Left ventricle myocardium inferior (tissue), 1 donor: ENCODE measurements at regions not wholly inside any gene's neighbourhood (a gene's known extent, or its start where the extent isn't known, plus 50 kb on each side); places are given as distances from the start of the nearest gene placed in this dataset.

Source experiments
- DNase-seq: peaks from one replicate; pipeline ENCODE4 v3.0.0-alpha.2; 2020
- H3K27ac ChIP-seq: fragments of 200-600 bp; replicated peaks from 2 replicates; pipeline ENCODE4 v1.8.0; 2021
- H3K27me3 ChIP-seq: fragments of 200-600 bp; 2 replicates; pipeline ENCODE4 v1.8.0; 2021; ENCODE audit warnings: low read depth
- H3K36me3 ChIP-seq: fragments of 200-600 bp; 2 replicates; pipeline ENCODE4 v1.8.0; 2021
- H3K4me1 ChIP-seq: fragments of 200-600 bp; 2 replicates; pipeline ENCODE4 v1.8.0; 2021
- H3K4me3 ChIP-seq: fragments of 200-600 bp; 2 replicates; pipeline ENCODE4 v1.8.0; 2021; ENCODE audit warnings: mild to moderate bottlenecking, moderate library complexity
- H3K9me3 ChIP-seq: fragments of 200-600 bp; replicated peaks from 2 replicates; pipeline ENCODE4 v1.8.0; 2021
- CTCF ChIP-seq: fragments of 200-600 bp; IDR thresholded peaks from 2 replicates; pipeline ENCODE4 v1.8.0; 2021; ENCODE audit warnings: antibody characterized with exemption, mild to moderate bottlenecking, borderline replicate concordance
- intact Hi-C: fragments of 100-400 bp; cut with micrococcal nuclease; formaldehyde crosslinking; loops from one replicate; pipeline ENCODE4 v1.11.0; 2022
- donor health status: DM: no; HTN: yes; CAD: no; lungs with severe emphysema.

- Histone ChIP-seq H3K4me1 (peaks cover 30% of the 10 kb centered on the region), H3K9me3 (no peaks in the 10 kb centered on the region), H3K27me3 (no peaks in the 10 kb centered on the region), H3K27ac (no peak overlapping the region), H3K36me3 (no peaks in the 10 kb centered on the region), H3K4me3 (no peak overlapping the region)
- no peak for TF ChIP-seq CTCF
- DNase-seq, result no peak
- intact Hi-C loops, result no loop called here
These were observed 157.3 kb upstream of the UMPS start for GRCh38 chr3:124572851-124573405.

GRCh38 chr3:124574012-124574411 is 156.2 kb upstream of the UMPS start:
- Histone ChIP-seq H3K27me3 (no peaks in the 10 kb centered on the region), H3K4me1 (peaks cover 27% of the 10 kb centered on the region), H3K36me3 (no peaks in the 10 kb centered on the region), H3K9me3 (no peaks in the 10 kb centered on the region), H3K4me3 (no peak overlapping the region), H3K27ac (no peak overlapping the region)
- no peak for TF ChIP-seq CTCF
- intact Hi-C loops, result no loop called here
- DNase-seq, result no peak

GRCh38 chr3:124576565-124577493 is 153.4 kb upstream of the UMPS start:
- Histone ChIP-seq H3K36me3 (no peaks in the 10 kb centered on the region), H3K27ac (no peak overlapping the region), H3K27me3 (no peaks in the 10 kb centered on the region), H3K4me1 (peaks cover 10% of the 10 kb centered on the region), H3K4me3 (no peak overlapping the region), H3K9me3 (no peaks in the 10 kb centered on the region)
- intact Hi-C loops, result no loop called here
- peak; percentile 58 for TF ChIP-seq CTCF
- DNase-seq, result no peak

GRCh38 chr3:124577494-124578167 is 152.6 kb upstream of the UMPS start:
- intact Hi-C loops, result no loop called here
- no peaks in the 10 kb centered on the region for H3K27me3 ChIP-seq
- no peak overlapping the region for H3K27ac ChIP-seq
- no peaks in the 10 kb centered on the region for H3K9me3 ChIP-seq
- H3K4me3 ChIP-seq, result no peak overlapping the region
- TF ChIP-seq CTCF, result no peak
- no peak for DNase-seq
- no peaks in the 10 kb centered on the region for H3K36me3 ChIP-seq
- peaks cover 10% of the 10 kb centered on the region for H3K4me1 ChIP-seq

DNA sequence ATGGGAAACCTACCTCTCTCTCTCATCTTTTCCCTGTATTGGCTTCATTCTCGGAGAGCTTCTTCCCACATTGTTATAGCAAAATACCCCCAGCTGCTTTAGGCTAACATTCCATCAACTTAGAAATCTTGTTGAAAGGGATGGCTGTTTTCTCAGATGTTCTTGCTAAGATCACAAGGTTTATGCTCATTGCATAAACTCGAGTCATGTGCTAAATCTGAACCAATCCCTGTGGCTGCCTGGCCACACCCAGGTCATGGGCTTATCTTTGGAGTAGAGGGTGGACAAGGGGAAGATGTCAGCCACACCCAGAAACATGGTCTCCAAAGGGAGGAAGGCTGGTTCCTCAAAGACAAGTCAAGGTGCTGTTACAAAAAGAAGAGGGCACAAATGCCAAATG is 150.6 kb upstream of the UMPS start:
- intact Hi-C loops, result no loop called here
- H3K27me3 ChIP-seq, result no peaks in the 10 kb centered on the region

More for the DNA sequence above, 150.6 kb upstream of the UMPS start:
- Histone ChIP-seq H3K4me1 (peaks cover 19% of the 10 kb centered on the region), H3K4me3 (no peak overlapping the region), H3K9me3 (no peaks in the 10 kb centered on the region), H3K36me3 (no peaks in the 10 kb centered on the region), H3K27ac (no peak overlapping the region)
- DNase-seq, result no peak
- no peak for TF ChIP-seq CTCF
